HL-60 (cell line): ENCODE measurements at regions not wholly inside any gene's neighbourhood (a gene's known extent, or its start where the extent isn't known, plus 50 kb on each side); places are given as distances from the start of the nearest gene placed in this dataset.

Experiments used
- DNase-seq, 2 experiments: peaks; one replicate each; pipeline ENCODE4 v3.0.0-alpha.2; 2010 to 2020; ENCODE audit warnings: low read depth in 1 of 2, low spot score in 1 of 2
- H3K27ac ChIP-seq: fragments of 250-450 bp; sonication (Bioruptor Pico); replicated peaks from 2 replicates; pipeline ENCODE4 v1.5.1; 2020; ENCODE audit warnings: mild to moderate bottlenecking, moderate library complexity
- H3K27me3 ChIP-seq: fragments of 250-450 bp; sonication (Bioruptor Pico); 2 replicates; pipeline ENCODE4 v1.5.1; 2021; ENCODE audit warnings: mild to moderate bottlenecking, moderate library complexity; ENCODE audit not compliant: insufficient read depth, poor library complexity, severe bottlenecking
- H3K4me3 ChIP-seq: replicated peaks from 2 replicates; pipeline ENCODE4 v1.5.1; 2011; ENCODE audit warnings: mild to moderate bottlenecking, control low read depth, low read length; ENCODE audit not compliant: insufficient read depth
- CTCF ChIP-seq: IDR thresholded peaks from one replicate; pipeline ENCODE4 v1.5.1; 2011; ENCODE audit warnings: low read length, control low read depth, inconsistent platforms; ENCODE audit not compliant: insufficient read depth
- GABPA ChIP-seq: IDR thresholded peaks from 2 replicates; pipeline ENCODE4 v1.6.1; 2012; ENCODE audit warnings: low read depth
- POLR2AphosphoS5 ChIP-seq: IDR thresholded peaks from 2 replicates; pipeline ENCODE4 v1.6.1; 2012; ENCODE audit warnings: low read depth
- REST ChIP-seq: IDR thresholded peaks from 2 replicates; pipeline ENCODE4 v1.6.1; 2012; ENCODE audit warnings: low read depth; ENCODE audit not compliant: insufficient replicate concordance
- SPI1 ChIP-seq: IDR thresholded peaks from 2 replicates; pipeline ENCODE4 v1.6.1; 2012; ENCODE audit warnings: low read depth, mild to moderate bottlenecking, borderline replicate concordance

GRCh38 chr3:80238606-80239005, 470.8 kb upstream of the ROBO1 start:
- no peak for TF ChIP-seq SPI1
- TF ChIP-seq POLR2AphosphoS5 = no peak
- no peak for TF ChIP-seq CTCF
- no peaks in the 10 kb centered on the region for H3K27me3 ChIP-seq
- no peak for DNase-seq

GRCh38 chr3:80238152-80238551, 470.4 kb upstream of the ROBO1 start:
- DNase-seq = no peak
- H3K4me3 ChIP-seq = no peak overlapping the region
- no peaks in the 10 kb centered on the region for H3K27me3 ChIP-seq
- no peak overlapping the region for H3K27ac ChIP-seq
- no peak for TF ChIP-seq REST
- no peak for TF ChIP-seq GABPA
- TF ChIP-seq CTCF = no peak

More at GRCh38 chr3:80238606-80239005, 470.8 kb upstream of the ROBO1 start:
- no peak overlapping the region for H3K4me3 ChIP-seq
- no peak overlapping the region for H3K27ac ChIP-seq

- no peak for DNase-seq
- Histone ChIP-seq H3K27me3 (no peaks in the 10 kb centered on the region), H3K27ac (no peak overlapping the region), H3K4me3 (no peak overlapping the region)
- TF ChIP-seq REST (no peak), CTCF (no peak), SPI1 (no peak), POLR2AphosphoS5 (no peak), GABPA (no peak)
These were observed 466.9 kb upstream of the ROBO1 start for GRCh38 chr3:80234706-80235105.

- no peak overlapping the region for H3K27ac ChIP-seq
- H3K27me3 ChIP-seq = no peaks in the 10 kb centered on the region
- no peak overlapping the region for H3K4me3 ChIP-seq
- no peak for DNase-seq
- TF ChIP-seq POLR2AphosphoS5 (no peak), CTCF (no peak), REST (no peak), SPI1 (no peak), GABPA (no peak)
These were observed 465.8 kb upstream of the ROBO1 start for GRCh38 chr3:80233576-80233975.
